GM18520 (cell line): ENCODE measurements at regions not wholly inside any gene's neighbourhood (a gene's known extent, or its start where the extent isn't known, plus 50 kb on each side); places are given as distances from the start of the nearest gene placed in this dataset.

Experiments used
- ATAC-seq: cut with Tn5 transposase; IDR thresholded peaks from one replicate; pipeline ENCODE4 v1.9.1; 2021; ENCODE audit not compliant: unreplicated experiment

DNA sequence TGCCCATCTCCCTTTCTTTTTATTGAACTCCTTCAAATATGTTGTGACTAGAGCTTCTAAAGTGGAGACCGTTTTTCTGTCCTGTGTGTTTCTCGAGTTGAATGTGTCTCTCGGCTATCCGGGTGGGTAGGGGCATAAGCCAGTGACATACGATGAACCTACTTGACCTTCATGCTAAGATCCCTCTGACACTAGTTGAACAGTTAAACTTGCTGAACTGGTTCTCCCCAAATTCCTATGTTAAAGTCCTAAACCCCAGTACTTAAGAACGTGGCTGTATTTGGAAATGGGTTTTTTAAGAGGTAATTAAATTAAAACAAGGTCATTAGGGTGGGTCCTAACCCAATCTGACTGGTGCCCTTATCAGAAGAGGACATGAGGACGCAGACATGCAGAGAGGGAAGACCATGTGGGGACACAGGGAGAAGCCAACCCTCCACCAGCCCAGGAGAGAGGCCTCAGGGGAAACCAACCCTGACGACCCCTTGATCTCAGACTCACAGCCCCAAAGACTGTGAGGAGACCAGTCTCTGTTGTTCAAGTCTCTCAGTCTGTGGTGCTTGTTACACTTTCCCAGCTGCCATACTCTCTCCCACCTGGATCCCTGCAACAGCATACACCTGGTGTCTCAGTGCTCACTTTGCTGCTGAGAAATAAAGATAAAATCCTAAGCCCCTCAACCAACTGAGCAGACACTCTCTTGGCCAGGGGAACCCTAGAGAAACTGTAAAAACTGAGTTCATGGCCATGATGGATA lies 208.4 kb downstream of the MYLK4 start:
- ATAC-seq = no peak

DNA sequence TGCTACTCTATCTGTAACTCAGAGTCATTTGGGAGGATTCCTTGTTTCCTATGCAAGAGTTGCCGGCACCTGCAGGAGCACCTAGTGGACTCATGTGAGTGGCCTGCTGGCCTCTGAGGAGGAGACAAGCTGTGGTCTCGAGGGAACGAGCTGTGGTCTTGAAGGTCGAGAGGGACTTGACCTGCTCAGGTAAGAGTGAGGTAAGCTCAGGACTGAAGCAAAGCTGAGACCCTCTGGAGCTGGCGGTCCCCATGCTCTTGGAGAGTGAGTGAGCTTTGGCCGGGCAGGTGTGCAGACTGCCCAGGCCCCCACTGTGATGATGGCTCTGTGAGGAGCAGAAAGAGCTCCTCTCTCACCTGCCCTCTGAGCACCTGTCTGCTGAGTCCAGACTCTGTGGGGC lies 214.3 kb downstream of the MYLK4 start:
- ATAC-seq = no peak

DNA sequence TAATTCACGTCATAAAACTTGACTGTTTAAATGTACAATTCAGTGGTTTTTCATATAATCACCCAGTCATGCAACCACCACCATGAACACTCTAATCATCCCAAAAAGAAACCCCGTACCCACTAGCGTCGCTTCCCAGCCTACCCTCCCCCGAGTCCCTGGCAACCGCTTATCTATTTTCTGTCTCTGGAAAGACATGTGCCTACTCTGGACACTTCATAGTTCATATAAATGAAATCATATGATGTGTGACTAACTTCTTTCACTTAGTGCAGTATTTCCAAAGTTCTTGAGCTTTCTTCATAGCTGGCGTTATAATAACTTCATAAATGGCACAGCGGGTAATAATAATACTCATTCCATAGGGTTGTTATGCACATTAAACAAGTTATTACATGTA lies 215.2 kb downstream of the MYLK4 start:
- ATAC-seq = no peak

DNA sequence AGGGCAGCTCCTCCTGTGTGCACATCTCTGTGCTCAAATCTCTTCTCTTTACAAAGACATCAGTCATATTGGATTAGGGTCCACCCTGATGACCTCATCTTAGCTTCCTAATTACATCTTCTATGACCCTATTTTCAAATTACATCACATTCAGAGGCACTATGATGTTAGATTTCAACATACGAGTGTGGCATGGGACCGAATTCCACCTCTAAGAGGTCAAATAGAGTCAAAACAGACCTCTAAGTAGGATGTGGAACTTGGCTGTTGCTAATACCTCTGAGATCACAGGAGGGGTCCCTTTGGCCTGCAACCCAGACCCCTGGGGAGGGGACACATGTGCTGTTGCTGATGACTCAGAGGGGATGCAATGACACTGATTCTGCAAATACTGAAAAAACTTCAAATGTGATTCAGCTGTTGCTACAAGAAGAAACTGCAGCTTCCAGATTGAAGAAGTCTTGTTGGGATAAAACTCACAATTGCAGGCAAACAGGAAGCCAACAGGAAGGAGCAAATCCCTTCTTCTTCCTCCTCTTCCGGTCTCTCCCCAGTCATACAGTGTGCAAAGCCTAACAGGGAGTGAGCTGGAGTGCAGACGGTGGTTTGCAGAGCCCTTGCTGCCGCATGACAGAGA lies 216.2 kb downstream of the MYLK4 start:
- no peak for ATAC-seq

DNA sequence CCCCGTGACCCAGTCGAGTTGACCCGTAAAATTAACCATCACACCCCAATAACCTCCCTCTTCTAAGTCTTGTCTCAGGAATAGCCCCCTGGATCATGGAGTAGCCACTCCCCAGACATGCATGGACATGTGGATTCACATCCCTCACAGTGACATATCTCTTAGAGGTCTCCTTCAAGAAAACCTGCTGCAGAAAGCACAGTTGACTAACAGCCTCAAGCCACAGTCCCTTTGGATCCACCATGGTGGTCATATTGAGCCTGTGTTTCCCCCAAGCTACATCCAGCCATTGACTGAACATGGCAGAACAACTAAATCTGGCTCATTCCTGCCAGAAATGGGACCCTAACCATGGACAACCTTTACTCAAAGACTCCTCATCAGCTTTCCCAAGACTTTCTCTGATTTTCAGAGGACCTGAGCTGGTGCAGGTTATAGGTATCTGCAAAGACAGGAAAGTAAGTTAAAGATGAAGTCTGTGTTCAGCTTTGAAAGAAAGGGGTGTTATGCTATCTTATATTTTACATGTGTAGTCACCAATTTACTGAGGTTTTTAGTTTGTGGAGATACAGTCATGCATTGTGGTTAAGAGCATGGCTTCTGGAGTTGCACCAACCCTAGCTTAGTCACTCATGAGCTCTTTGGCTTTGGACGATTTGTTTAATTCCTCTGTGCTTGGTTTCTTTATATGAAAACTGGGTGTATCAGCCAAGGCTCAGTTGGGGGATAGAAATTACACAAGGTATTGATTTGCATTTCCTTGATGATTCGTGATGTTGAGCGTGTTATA lies 219.1 kb downstream of the MYLK4 start:
- no peak for ATAC-seq

DNA sequence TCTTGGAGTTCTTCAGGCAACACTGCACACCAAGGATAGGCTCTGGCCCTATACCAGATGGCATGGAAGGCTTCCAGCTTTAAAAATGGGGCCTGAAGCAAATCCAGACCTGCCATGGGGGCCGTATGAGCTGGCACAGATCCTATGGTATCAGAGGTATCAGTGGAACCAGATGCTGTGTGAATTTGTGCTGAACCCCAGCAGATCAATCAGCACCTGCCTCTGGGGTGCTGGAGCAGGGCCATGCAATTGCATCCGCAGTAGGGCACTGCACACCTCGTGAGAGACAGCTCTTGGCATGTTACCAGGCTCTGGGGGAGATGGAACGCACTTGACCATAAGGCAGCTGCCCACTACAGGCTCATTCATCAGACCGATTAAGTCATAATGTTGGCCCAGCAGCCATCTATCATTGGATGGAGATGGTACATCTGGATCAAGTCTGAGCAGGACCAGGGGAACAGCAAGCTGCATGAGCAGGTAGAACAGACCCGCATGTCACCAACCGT lies 221.5 kb downstream of the MYLK4 start:
- ATAC-seq = no peak

DNA sequence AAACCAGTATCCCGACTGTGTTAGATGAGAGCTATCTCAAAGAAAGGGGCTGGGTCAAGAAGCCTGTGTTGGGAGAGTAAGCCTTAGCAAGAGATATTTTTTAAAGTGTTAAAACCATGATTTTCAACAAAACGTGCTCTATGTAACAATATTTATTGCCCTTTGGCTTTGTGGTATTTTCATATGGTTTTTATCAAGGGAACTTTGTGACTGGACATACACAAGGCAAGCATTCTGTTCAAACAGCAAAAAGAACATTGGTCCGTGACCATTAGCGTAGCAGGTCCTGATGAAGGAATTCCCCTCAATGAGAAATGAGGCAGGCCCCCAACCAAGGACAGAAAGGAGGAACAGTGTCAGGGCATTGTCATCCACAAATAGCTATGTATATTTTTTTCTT lies 222.6 kb downstream of the MYLK4 start:
- no peak for ATAC-seq

DNA sequence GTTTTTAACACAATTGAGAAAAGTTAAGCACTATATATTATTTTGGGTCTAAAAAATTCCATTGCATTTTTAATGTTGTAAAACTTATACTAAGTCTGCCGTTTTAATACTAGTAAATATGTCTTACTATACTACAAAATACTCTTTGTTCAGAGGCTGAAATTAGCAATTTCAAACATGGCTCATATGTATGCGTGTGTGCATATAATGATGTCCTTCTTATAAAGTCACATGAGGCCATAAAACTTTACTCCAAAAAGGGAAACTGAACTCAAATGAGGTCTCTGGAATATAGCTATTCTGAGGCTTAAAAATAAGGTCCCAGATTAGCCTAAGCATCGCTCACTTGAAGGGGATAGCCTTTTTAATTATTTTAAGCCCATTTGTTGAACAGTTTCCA lies 224.0 kb downstream of the MYLK4 start:
- no peak for ATAC-seq

DNA sequence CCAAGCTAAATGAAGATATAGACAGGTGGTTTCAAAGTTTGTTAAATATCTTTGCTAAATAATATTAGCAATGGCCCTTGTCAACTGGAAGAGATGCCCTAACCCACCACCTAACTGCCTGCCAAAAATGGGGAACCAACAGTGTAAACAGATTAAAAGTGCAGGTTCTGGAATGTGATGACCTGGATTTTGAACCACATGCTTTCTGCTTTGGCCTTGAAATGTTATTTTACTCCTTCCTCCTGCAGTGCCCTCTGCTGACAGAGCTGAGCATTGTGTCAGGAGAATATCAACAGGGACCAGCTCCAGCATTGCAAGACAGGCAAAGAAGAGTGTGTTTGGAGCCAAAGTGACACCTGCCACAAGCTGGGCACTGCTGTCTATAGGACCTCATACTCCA lies 226.6 kb downstream of the MYLK4 start:
- ATAC-seq = no peak

DNA sequence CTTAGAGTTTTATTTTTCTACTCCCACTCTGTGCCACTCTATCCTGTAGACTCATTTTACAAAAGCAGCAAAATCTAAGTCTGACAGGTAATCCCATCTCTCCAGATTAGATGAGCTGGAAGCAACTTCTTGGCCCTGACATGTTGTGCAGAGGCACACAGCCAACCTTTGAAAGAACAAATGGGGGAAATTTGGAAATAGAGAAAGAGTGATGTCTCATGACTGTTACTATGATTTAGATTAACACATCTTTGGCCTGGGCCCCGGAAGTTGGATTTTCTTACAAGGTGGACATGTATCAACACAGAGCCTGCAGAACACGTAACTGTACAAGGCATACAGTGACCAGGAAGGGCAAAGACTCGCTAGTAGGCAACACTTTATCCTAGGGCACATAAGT lies 227.7 kb downstream of the MYLK4 start:
- ATAC-seq = no peak

DNA sequence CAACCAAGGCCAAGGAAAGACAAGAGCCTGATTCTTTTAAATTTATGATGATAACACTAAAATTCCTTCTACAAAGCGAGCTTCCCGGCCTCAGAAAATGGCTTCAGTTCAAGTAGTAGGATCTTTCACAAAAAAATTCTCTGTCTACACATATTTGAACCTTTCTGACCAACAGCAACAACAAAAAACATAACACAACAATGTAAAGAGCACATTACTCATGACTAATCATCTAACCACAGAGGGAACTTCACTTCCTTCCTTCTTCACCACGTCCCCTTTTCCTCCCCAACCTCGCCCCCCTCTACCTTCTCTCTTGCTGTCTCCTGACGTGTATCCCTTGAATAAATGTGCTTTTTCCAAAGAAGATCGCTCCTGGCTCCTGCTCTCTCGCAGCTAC lies 228.2 kb downstream of the MYLK4 start:
- ATAC-seq = no peak

DNA sequence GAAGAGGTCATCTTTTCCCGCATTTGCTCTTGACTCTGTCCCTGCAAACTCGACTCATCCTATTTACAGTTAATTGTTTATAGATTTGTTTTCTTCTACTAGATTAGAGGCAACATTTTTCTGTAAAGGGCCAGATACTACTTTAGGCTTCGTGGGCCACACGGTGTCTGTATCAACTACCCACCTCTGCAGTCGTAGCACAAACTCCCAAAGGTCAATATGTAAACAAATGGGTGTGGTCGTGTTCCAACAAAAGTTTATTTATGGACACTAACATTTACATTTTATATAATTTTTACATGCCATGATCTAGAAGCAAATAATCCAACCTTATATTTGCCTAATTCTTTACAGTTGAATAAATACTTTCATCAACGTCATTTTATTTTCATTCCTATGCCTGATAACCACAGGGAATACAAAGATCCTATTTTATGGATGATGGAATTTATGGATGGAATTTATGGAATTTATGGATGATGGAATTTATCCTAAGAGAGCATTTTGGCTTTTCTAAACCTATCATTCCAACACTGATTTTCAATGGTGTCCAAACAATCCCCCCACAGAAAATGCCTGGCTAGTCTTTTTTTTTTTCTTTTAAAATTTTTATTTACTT lies 232.8 kb downstream of the MYLK4 start:
- ATAC-seq = no peak

DNA sequence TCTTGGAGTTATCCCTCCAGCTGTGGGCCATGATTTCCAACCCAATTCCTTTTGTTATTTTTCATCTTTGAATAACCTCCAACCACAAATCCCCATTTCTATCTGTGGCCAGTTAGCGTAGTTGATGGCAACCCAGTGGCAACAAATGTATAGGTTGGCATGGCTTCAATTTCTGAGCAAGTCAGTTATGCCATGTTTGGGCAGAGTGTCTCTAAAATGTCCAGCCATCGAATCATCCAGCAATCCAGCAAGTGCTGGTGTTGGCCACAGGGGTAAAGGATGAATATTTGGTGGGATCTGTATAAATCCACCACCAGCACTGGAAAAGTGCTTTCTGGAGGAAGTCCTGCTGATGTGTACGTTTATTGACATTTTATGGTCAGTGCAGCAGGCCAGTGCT lies 233.3 kb downstream of the MYLK4 start:
- ATAC-seq = no peak

DNA sequence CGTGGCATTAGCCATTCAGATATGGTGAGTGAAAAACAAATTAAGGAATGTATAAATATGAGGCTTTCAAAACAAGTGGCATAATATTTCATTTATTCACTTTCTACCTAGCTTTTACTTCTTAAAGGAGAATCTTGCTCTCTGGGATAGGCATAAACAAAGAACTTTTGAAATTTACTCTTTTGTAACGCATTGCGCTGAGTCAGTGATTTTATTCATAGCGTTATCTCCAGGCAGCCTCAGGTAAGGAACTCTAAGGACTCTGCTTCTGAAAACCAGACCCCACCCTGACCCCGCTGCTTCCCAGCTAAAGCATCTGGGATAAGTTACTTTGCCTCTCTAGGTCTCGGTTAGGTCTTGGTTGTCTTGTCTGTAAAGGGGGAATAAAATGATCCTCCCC lies 234.7 kb downstream of the MYLK4 start:
- no peak for ATAC-seq

DNA sequence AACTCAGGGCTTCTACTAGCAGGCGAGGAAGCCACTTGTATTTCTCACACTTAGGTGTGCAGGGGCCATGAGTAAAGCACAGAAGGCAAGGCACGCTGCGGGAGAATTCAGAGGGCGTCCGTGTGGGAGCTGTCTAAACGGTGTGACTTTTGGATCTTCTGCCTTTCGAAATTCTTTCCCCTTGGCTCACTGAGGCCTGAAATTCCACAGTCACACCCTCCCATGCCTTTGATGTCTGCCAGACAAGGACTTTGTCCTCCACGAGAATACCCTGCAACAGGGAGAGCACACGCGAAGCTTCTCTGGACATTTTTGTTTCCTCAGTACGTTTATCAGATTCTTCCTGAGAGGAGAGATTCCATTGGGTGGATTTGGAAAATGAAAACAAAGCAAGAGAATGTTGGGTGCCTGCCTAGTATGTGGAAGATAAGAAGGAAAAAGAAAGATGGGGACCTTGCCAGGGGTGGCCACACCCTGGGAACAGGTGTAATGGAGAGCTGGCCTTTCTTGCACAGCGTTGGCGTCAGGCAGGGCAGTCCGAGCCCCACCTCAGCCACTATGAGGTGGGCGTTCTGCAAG lies 235.7 kb downstream of the MYLK4 start:
- ATAC-seq = no peak

DNA sequence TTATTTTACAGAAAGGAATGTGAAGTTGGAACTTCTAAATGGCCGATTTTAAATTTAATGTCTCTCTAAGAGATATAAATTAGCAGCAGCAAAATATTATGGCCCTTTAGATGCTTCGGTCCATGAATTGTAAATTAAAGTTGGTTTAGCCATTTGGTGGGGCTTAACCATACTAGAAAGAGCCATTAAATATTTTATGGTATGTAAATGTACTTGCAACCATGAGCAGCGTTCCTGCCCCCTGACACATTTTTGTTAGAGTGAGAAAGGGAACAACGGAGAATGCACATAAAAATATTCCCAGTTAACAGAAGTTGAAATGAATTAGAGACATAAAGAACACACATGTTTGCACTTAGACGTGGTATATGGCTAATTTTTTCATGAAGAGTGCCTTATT lies 237.9 kb downstream of the MYLK4 start:
- ATAC-seq = no peak

DNA sequence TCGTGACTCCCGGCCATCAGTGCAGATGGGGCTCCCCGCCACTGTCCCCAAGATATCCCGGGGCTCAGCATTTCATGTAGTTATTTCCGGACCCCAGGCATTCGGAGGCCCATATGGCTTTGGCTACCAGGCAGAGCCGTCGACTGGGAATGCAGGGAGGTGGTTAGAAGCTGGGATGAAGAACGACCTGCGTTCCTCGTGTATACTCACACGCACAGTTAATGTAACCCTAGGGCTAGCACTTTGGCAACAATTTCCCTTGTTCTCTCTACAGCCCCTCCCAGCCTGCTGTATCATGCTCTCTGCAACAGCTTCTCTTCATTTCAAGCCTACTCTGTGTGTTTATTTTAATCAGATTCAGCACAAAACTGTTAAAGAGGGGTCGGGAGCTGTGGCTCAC lies 240.4 kb downstream of the MYLK4 start:
- ATAC-seq = no peak

DNA sequence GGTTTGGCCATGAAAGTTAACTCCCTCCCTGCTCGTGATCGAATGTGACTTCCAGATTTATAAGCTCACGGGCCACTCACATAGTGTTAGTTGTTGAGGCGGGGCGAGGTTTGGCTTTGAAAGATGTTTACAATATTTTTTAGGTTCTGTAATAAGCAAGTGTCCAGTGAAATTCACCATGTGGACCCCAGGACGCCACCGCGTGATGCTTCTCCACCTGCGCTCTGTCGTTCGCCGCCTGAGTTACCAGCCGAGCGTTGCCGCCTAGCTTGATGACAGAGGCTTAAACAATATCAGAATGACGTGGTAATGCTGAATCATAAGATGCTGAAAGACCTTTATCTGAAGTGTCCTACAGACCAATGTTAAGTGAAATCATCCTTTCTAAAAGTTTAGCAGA lies 241.0 kb downstream of the MYLK4 start:
- ATAC-seq = no peak

DNA sequence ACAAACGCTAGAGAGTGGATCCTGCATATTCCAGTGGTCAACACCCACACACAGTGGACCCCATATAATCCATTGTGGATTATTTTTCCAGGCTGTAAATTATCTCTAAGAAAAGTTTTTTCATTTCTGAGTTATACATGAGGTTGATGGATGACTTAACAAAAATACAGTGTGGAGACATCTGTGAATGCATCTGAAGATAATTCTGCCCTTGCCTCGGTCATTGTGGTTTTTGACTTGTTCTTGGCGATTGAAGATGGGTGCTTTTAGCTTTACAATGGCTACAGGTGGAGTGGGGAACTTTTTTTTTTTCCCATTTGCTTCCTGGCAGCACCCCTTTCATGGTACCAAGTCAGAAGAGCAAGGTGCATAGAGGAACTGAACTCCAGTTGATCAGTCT lies 242.7 kb downstream of the MYLK4 start:
- no peak for ATAC-seq

DNA sequence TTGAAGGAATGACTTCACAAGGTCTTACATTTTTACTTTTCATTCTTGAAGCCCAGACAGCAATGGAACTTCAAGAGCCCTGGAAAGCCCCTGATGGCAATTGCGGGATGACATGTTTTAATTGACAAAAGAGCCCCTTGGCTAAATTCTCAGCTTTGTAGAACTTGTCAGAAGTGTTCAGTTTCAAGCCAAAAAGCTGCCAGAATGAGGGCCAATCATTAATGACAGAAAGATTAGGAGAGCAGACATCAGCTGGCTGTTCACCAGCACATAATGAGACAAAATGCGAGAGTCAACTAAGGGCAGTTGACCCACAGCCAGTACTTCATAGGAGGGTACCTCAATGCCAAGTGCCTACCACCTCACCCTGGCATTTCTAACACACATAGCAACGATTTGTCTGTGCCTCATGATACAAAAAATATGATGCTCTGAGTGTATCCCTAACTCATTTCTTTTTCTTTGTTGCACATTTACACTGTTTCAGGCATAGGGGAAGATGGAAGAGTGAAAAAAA lies 243.1 kb downstream of the MYLK4 start:
- ATAC-seq = no peak

DNA sequence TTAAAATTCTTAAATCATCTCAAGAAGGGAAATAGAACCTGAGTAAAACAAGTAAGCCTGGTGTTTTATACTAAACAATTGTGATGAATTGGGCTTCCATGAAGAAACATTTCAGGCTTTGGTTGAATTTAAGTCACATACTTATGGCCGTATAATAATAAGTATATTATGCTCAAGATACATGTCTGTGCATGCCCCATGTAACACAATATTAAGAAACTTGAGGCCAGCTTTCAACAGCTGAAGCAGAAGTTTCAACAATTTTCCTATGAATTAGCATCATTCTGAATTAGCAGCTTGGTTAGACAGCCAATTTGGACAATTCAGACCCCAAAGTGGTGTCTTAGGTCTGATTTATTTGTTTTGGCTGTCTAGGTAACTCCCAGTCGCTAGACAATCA lies 243.7 kb downstream of the MYLK4 start:
- no peak for ATAC-seq
